ENCODE measurements at regions not wholly inside any gene's neighbourhood (a gene's known extent, or its start where the extent isn't known, plus 50 kb on each side); places are given as distances from the start of the nearest gene placed in this dataset.

- Histone ChIP-seq H3K36me3 (ENCODE audit: insufficient read depth in 1 of 2, low read depth in 1 of 2) (no peaks in the 10 kb centered on the region), H3K9me3 (no peaks in the 10 kb centered on the region), H3K4me1 (no peaks in the 10 kb centered on the region), H3K4me3 (peak overlapping the region; percentile 43), H3K27ac (no peak overlapping the region), H3K27me3 (ENCODE audit: insufficient read depth in 3 of 3, low read length in 2 of 3) (peaks cover 0 to 47% (median 12%) of the 10 kb centered on the region in 3 donors)
- ATAC-seq (peak in 2 of 4 donors; percentile 49 to 58), DNase-seq (no peak)
- intact Hi-C loops (cut with DNase I), result no loop called here
- WGBS, 3 donors, result 4% methylated on average over 45 to 87 of the region's 87 CpGs
- no peak for TF ChIP-seq CTCF (IDR thresholded peaks at IDR 0.05)
Observed at GRCh38 chr12:3365463-3366411, 125.3 kb upstream of the PRMT8 start.

GRCh38 chr12:3366451-3367110 is 124.4 kb upstream of the PRMT8 start:
- Histone ChIP-seq H3K4me3 (peak overlapping the region; percentile 43), H3K27ac (no peak overlapping the region), H3K36me3 (ENCODE audit: insufficient read depth in 1 of 2, low read depth in 1 of 2) (no peaks in the 10 kb centered on the region), H3K27me3 (ENCODE audit: insufficient read depth in 3 of 3, low read length in 2 of 3) (peaks cover 0 to 47% (median 12%) of the 10 kb centered on the region in 3 donors), H3K9me3 (no peaks in the 10 kb centered on the region), H3K4me1 (no peaks in the 10 kb centered on the region)
- no peak for TF ChIP-seq CTCF (IDR thresholded peaks at IDR 0.05)
- 45 to 51% (median 46%) methylated on average over 22 to 26 of the region's 26 CpGs for WGBS, 3 donors
- DNase-seq (no peak), ATAC-seq (no peak)
- intact Hi-C loops (cut with DNase I), result no loop called here

GRCh38 chr12:3367750-3368444 is 123.1 kb upstream of the PRMT8 start:
- DNase-seq (no peak), ATAC-seq (no peak)
- no peak overlapping the region for H3K27ac ChIP-seq
- TF ChIP-seq CTCF (IDR thresholded peaks at IDR 0.05), result no peak
- H3K9me3 ChIP-seq, result no peaks in the 10 kb centered on the region
- no peak overlapping the region for H3K4me3 ChIP-seq
- H3K27me3 ChIP-seq (ENCODE audit: insufficient read depth in 3 of 3, low read length in 2 of 3), result peaks cover 0 to 51% (median 12%) of the 10 kb centered on the region in 3 donors
- no peaks in the 10 kb centered on the region for H3K36me3 ChIP-seq (ENCODE audit: insufficient read depth in 1 of 2, low read depth in 1 of 2)
- 78 to 82% (median 82%) methylated on average over 16 of the region's 16 CpGs for WGBS, 3 donors
- H3K4me1 ChIP-seq, result no peaks in the 10 kb centered on the region
- intact Hi-C loops (cut with DNase I), result no loop called here

DNA sequence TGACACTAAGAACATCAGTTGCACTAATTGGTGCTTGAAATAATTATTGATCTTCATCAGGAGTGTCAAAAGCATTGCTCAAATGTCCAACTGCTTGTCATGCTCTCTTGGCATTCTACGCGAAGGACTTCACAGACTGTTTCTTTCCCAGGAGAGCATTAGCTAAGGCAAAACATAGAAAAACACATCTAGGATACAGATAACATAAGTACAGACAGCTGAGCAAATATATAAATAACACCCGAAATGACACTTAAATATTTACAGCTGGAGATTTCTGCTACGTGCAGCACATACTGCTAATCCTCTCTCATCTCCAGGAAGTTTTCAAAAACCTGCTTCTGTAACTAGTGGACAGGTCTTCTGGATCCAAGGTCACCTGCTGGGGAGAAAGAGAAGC is 120.0 kb upstream of the PRMT8 start:
- H3K4me1 ChIP-seq, result no peaks in the 10 kb centered on the region
- 45 to 49% (median 47%) methylated on average over 4 of the region's 4 CpGs for WGBS, 3 donors
- intact Hi-C loops (cut with DNase I), result no loop called here
- DNase-seq (no peak), ATAC-seq (no peak)
- H3K36me3 ChIP-seq (ENCODE audit: insufficient read depth in 1 of 2, low read depth in 1 of 2), result no peaks in the 10 kb centered on the region
- no peak overlapping the region for H3K4me3 ChIP-seq
- no peaks in the 10 kb centered on the region for H3K9me3 ChIP-seq
- H3K27ac ChIP-seq, result no peak overlapping the region
- no peak for TF ChIP-seq CTCF (IDR thresholded peaks at IDR 0.05)
- peaks cover 0 to 24% (median 8%) of the 10 kb centered on the region in 3 donors for H3K27me3 ChIP-seq (ENCODE audit: insufficient read depth in 3 of 3, low read length in 2 of 3)

Measured in psoas muscle (tissue), 7 donors.